K562 (cell line): ENCODE measurements at regions not wholly inside any gene's neighbourhood (a gene's known extent, or its start where the extent isn't known, plus 50 kb on each side); places are given as distances from the start of the nearest gene placed in this dataset.

Experiments
- NR3C1 ChIP-seq: sonication (generic); formaldehyde crosslinking; IDR thresholded peaks from 2 replicates; pipeline ENCODE4 v1.8.1; 2022; ENCODE audit warnings: missing genetic modification reagents
- STAT5B ChIP-seq: fragments of 250-450 bp; sonication (Bioruptor Pico); IDR thresholded peaks from 2 replicates; pipeline ENCODE4 v1.8.0; 2021; ENCODE audit warnings: mild to moderate bottlenecking, inconsistent platforms
- ZNF146 ChIP-seq: IDR thresholded peaks from one replicate; pipeline ENCODE4 v1.6.1; 2018; ENCODE audit warnings: missing compliant biosample characterization; ENCODE audit not compliant: unreplicated experiment
- TF ChIP-seq, protein P1 (sequence below), 2 experiments: fragments of 450-650 bp; formaldehyde crosslinking in 1 of 2; IDR thresholded peaks; 2 replicates each; pipeline versions ENCODE4 v1.4.0 to v1.6.1; 2014 to 2020; ENCODE audit warnings: mild to moderate bottlenecking in 2 of 2, borderline replicate concordance in 1 of 2, low read depth in 1 of 2
- TF ChIP-seq, protein P2 (sequence below): sonication (generic); formaldehyde crosslinking; IDR thresholded peaks from 2 replicates; pipeline ENCODE4 v1.8.0; 2022; ENCODE audit warnings: mild to moderate bottlenecking, missing genetic modification reagents

DNA sequence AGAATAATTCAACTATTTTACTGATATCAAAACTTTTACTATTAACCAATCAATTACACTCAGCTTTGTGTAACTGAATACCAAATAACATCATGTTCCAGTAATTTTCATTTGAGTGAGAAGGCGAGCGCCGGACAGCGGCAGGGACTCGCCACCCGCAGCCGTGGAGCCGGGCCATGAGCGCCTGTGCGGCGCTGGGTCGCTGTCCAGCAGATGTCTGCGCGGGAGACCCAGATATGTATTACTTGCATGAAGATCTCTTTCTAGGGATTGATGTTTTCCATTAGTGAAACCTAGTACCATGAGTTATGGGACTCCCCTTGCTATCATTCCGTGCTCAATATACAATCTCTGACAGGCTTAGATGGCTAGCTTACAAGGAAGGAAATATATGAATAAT is 245.1 kb upstream of the PRSS16 start (continued):
- TF ChIP-seq, protein P1, sequence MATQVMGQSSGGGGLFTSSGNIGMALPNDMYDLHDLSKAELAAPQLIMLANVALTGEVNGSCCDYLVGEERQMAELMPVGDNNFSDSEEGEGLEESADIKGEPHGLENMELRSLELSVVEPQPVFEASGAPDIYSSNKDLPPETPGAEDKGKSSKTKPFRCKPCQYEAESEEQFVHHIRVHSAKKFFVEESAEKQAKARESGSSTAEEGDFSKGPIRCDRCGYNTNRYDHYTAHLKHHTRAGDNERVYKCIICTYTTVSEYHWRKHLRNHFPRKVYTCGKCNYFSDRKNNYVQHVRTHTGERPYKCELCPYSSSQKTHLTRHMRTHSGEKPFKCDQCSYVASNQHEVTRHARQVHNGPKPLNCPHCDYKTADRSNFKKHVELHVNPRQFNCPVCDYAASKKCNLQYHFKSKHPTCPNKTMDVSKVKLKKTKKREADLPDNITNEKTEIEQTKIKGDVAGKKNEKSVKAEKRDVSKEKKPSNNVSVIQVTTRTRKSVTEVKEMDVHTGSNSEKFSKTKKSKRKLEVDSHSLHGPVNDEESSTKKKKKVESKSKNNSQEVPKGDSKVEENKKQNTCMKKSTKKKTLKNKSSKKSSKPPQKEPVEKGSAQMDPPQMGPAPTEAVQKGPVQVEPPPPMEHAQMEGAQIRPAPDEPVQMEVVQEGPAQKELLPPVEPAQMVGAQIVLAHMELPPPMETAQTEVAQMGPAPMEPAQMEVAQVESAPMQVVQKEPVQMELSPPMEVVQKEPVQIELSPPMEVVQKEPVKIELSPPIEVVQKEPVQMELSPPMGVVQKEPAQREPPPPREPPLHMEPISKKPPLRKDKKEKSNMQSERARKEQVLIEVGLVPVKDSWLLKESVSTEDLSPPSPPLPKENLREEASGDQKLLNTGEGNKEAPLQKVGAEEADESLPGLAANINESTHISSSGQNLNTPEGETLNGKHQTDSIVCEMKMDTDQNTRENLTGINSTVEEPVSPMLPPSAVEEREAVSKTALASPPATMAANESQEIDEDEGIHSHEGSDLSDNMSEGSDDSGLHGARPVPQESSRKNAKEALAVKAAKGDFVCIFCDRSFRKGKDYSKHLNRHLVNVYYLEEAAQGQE (IDR thresholded peaks at IDR 0.05; ENCODE audit: borderline replicate concordance), result peak; percentile 48; the same call in 1 of the 2 replicates
- TF ChIP-seq, protein P1 (CRISPR knock-in tag; IDR thresholded peaks at IDR 0.05; ENCODE audit: low read depth), result no peak
- no peak for TF ChIP-seq NR3C1 (CRISPR knock-in tag)
- TF ChIP-seq, protein P2, sequence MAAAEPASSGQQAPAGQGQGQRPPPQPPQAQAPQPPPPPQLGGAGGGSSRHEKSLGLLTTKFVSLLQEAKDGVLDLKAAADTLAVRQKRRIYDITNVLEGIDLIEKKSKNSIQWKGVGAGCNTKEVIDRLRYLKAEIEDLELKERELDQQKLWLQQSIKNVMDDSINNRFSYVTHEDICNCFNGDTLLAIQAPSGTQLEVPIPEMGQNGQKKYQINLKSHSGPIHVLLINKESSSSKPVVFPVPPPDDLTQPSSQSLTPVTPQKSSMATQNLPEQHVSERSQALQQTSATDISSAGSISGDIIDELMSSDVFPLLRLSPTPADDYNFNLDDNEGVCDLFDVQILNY (CRISPR knock-in tag), result no peak
- TF ChIP-seq STAT5B (CRISPR knock-in tag), result no peak
- TF ChIP-seq ZNF146, result no peak
